Mesothelial cell of epicardium (in vitro differentiated cells): ENCODE measurements at regions not wholly inside any gene's neighbourhood (a gene's known extent, or its start where the extent isn't known, plus 50 kb on each side); places are given as distances from the start of the nearest gene placed in this dataset.

Experiments
- DNase-seq, 2 experiments: peaks; one replicate each; pipeline ENCODE4 v3.0.0; 2021; ENCODE audit warnings: low spot score in 2 of 2; ENCODE audit not compliant: unreplicated experiment in 2 of 2
- H3K27ac Mint-ChIP-seq: 2 replicates; pipeline ENCODE4 v1.8.0; 2021; ENCODE audit warnings: mixed read lengths
- H3K27me3 Mint-ChIP-seq: 2 replicates; pipeline ENCODE4 v1.8.0; 2021; ENCODE audit warnings: low read depth, mixed read lengths
- H3K36me3 Mint-ChIP-seq: 2 replicates; pipeline ENCODE4 v1.8.0; 2021; ENCODE audit warnings: mixed read lengths
- H3K4me1 Mint-ChIP-seq: 2 replicates; pipeline ENCODE4 v1.8.0; 2021; ENCODE audit warnings: mixed read lengths
- H3K4me3 Mint-ChIP-seq: 2 replicates; pipeline ENCODE4 v1.8.0; 2021; ENCODE audit warnings: mild to moderate bottlenecking, moderate library complexity, mixed read lengths
- H3K9me3 Mint-ChIP-seq: 2 replicates; pipeline ENCODE4 v1.8.0; 2021; ENCODE audit warnings: mixed read lengths
- CTCF ChIP-seq: fragments of 200-600 bp; sonication (generic); IDR thresholded peaks from one replicate; pipeline ENCODE4 v1.5.0; 2021; ENCODE audit warnings: antibody characterized with exemption; ENCODE audit not compliant: unreplicated experiment

- no peaks in the 10 kb centered on the region for H3K27me3 Mint-ChIP-seq
- DNase-seq, result no peak
- H3K9me3 Mint-ChIP-seq, result no peaks in the 10 kb centered on the region
- H3K36me3 Mint-ChIP-seq, result no peaks in the 10 kb centered on the region
- no peak overlapping the region for H3K4me3 Mint-ChIP-seq
- no peak for TF ChIP-seq CTCF
- H3K4me1 Mint-ChIP-seq, result peaks cover 14% of the 10 kb centered on the region
- no peak overlapping the region for H3K27ac Mint-ChIP-seq
Measured at GRCh38 chr4:45621971-45622370, 501.9 kb downstream of the GABRG1 start.

- no peaks in the 10 kb centered on the region for H3K36me3 Mint-ChIP-seq
- no peak overlapping the region for H3K4me3 Mint-ChIP-seq
- no peak for DNase-seq
- H3K27me3 Mint-ChIP-seq, result no peaks in the 10 kb centered on the region
- H3K9me3 Mint-ChIP-seq, result no peaks in the 10 kb centered on the region
- no peak for TF ChIP-seq CTCF
- peaks cover 14% of the 10 kb centered on the region for H3K4me1 Mint-ChIP-seq
- H3K27ac Mint-ChIP-seq, result no peak overlapping the region
Measured at GRCh38 chr4:45620808-45621207, 503.0 kb downstream of the GABRG1 start.

GRCh38 chr4:45596379-45597101 lies 527.3 kb downstream of the GABRG1 start:
- no peak for DNase-seq
- no peak overlapping the region for H3K4me3 Mint-ChIP-seq
- H3K27me3 Mint-ChIP-seq, result no peaks in the 10 kb centered on the region
- no peaks in the 10 kb centered on the region for H3K36me3 Mint-ChIP-seq
- H3K9me3 Mint-ChIP-seq, result no peaks in the 10 kb centered on the region
- TF ChIP-seq CTCF, result no peak
- H3K4me1 Mint-ChIP-seq, result no peaks in the 10 kb centered on the region
- no peak overlapping the region for H3K27ac Mint-ChIP-seq

GRCh38 chr4:45580334-45580733 lies 543.5 kb downstream of the GABRG1 start:
- DNase-seq, result no peak
- H3K9me3 Mint-ChIP-seq, result peaks cover 10% of the 10 kb centered on the region
- no peak for TF ChIP-seq CTCF
- H3K36me3 Mint-ChIP-seq, result no peaks in the 10 kb centered on the region
- peaks cover 3% of the 10 kb centered on the region for H3K27me3 Mint-ChIP-seq
- peaks cover 7% of the 10 kb centered on the region for H3K4me1 Mint-ChIP-seq
- no peak overlapping the region for H3K4me3 Mint-ChIP-seq
- H3K27ac Mint-ChIP-seq, result no peak overlapping the region

GRCh38 chr4:45578874-45579273 lies 545.0 kb downstream of the GABRG1 start:
- Mint-ChIP-seq H3K27ac (no peak overlapping the region), H3K27me3 (peaks cover 3% of the 10 kb centered on the region), H3K9me3 (peaks cover 9% of the 10 kb centered on the region), H3K4me3 (no peak overlapping the region), H3K4me1 (peaks cover 7% of the 10 kb centered on the region), H3K36me3 (no peaks in the 10 kb centered on the region)
- TF ChIP-seq CTCF, result no peak
- DNase-seq, result no peak

- DNase-seq, result no peak
- Mint-ChIP-seq H3K36me3 (no peaks in the 10 kb centered on the region), H3K9me3 (peaks cover 8% of the 10 kb centered on the region), H3K4me1 (peaks cover 7% of the 10 kb centered on the region), H3K27me3 (no peaks in the 10 kb centered on the region), H3K27ac (no peak overlapping the region), H3K4me3 (no peak overlapping the region)
- TF ChIP-seq CTCF, result no peak
Measured at GRCh38 chr4:45576275-45576674, 547.6 kb downstream of the GABRG1 start.
